Epithelial cell of prostate (primary cell): ENCODE measurements at regions not wholly inside any gene's neighbourhood (a gene's known extent, or its start where the extent isn't known, plus 50 kb on each side); places are given as distances from the start of the nearest gene placed in this dataset.

Experiments used
- DNase-seq: peaks from one replicate; pipeline ENCODE4 v3.0.0-alpha.2; 2011; ENCODE audit warnings: low read depth, low spot score
- H3K27ac ChIP-seq: fragments of 450-650 bp; 2 replicates; pipeline ENCODE4 v1.5.1; 2017; ENCODE audit warnings: mild to moderate bottlenecking

DNA sequence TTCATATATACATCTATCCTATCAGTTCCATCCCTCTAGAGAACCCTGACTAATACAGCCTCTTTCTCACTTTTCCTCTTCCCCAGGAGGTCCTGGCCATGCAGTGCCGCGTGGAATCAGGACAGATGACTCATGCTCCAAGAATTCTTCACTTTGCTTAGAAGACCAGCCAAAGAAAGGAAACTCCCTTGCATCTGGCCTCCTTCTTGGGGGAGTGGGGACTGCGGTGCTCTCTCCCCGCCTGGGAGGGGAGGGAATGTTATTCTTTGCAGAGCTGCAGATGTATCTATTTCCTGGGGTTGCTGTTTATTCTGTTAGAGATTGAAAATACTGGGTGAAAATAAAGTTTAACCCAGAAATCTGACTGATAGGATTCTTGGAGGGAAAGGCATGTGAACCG is 111.5 kb upstream of the SH3BP4 start:
- no peak overlapping the region for H3K27ac ChIP-seq
- no peak for DNase-seq

DNA sequence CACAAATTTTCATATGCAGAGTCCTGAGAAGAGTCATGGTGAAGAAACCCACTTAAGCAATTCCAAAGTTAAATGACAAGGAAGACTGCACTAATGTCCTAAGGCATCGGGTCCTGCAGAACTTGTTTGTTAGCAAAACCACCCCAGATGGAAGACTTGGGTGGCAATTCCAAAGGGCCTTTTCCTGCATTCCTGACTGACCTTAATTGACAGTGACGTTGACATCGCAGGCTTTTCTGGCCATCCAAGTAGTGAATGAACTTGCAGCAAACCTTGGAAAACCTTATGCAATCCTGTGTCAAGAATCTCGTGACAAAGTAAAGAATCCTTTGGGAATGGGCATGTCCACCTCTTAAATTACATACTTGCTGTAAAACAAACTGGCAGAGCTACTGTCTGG is 112.5 kb upstream of the SH3BP4 start:
- no peak overlapping the region for H3K27ac ChIP-seq
- DNase-seq = no peak

DNA sequence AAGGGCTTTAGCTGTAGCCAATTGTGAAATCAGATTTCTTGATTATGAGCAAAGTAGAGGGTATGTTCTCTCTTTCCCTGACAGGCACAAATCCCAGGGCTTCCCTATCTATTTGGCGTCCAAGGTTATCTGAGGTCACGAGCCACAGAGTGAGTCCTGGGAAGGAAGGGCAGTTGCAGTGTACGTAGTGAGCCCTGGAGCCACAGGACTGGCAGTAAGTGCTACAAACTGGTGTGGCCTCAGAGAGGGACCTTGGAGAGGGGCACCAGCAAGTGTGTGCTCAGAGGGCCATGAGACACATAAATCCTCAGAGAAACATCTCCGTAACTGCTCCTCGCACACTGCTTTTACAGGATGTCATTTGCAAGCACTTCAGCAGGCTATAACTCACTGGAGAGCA is 115.5 kb upstream of the SH3BP4 start:
- no peak overlapping the region for H3K27ac ChIP-seq
- DNase-seq = no peak

DNA sequence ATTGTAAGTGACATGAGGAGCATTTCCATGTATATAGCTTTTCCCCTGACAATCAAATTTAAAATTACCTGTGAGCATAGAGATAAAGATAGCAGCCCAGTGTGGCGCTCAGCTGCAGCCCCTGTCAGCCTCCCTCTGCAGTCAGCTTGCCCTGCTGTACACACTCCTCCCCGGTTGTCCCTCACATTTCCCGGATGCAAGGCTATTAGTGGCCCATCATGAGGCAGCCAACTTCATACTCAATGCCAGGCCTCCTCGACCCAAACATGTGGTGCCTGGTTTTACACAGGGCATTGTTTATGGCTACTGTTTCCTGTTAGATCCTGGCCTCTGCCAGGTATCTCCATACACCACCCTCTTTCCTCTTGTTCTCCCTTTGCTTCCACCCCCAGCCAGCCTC is 116.1 kb upstream of the SH3BP4 start:
- no peak overlapping the region for H3K27ac ChIP-seq
- no peak for DNase-seq

DNA sequence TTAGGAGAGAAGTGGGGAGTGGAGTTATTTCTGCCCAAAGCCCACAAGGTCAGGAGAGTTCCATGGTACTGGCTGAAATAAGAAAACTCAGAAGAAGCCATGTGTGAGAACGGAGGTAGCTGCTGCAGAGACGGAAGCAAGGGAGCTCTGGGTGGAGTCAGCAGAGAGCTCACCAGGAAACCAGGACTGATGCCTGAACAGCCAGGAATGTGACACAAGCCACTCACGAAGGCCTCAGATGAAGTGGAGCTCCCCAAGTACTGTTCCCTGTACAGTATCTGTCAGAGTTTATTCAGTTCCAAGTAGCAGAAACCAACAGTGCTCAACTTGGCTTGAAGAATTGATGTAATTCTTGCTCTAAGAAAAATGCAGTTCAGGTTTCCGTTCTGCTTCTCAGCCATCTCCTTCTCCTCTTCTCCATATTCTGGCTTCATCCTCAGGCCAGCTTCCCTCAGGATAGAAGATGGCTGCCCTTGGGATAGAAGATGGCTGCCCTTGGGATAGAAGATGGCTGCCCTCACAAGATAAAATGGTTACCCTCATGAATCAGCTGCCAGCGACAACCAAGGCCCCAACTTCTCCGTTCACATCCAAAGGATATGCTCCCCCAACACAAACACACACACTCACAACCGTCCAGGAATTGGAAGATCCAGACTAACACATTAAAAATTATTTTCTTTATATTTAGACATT is 117.4 kb upstream of the SH3BP4 start:
- H3K27ac ChIP-seq = no peak overlapping the region
- DNase-seq = no peak

DNA sequence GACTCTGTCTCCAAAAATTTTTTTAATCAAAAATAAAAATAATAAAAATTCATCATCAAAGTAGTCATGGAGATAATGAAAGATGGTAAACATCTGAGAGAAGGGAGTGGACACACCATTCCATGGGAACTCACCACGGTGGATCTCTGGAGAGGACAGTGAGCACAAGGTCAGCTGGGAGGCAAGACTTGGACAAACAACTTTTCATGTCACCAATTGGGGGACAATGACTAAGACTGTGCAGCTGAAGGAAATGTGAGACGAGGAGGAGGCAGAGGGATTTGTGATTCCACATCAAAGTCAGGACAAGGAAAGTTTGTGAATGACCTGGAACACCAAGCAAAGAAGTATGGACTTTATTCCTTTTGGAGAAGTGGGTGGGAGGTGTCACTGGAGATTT is 121.0 kb upstream of the SH3BP4 start:
- H3K27ac ChIP-seq = no peak overlapping the region
- no peak for DNase-seq

DNA sequence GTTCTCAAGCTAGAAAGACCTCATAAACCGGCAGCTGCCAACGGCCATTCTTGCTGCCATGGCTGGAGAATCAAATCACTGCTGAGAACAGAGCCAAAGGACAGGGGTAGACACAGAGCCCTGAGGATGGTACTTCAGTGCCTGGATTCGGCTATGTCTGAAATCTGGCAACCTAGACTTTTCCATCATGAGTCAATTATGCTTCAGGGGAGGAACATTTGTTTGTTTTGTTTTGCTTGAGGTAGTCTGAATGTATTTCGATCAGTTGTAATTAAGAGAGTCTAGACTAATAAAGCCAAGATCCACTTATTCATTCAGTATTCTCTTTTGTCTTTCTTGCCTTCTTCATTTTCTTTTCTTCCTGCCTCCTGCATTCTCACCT is 122.8 kb upstream of the SH3BP4 start:
- DNase-seq = no peak
- H3K27ac ChIP-seq = no peak overlapping the region

DNA sequence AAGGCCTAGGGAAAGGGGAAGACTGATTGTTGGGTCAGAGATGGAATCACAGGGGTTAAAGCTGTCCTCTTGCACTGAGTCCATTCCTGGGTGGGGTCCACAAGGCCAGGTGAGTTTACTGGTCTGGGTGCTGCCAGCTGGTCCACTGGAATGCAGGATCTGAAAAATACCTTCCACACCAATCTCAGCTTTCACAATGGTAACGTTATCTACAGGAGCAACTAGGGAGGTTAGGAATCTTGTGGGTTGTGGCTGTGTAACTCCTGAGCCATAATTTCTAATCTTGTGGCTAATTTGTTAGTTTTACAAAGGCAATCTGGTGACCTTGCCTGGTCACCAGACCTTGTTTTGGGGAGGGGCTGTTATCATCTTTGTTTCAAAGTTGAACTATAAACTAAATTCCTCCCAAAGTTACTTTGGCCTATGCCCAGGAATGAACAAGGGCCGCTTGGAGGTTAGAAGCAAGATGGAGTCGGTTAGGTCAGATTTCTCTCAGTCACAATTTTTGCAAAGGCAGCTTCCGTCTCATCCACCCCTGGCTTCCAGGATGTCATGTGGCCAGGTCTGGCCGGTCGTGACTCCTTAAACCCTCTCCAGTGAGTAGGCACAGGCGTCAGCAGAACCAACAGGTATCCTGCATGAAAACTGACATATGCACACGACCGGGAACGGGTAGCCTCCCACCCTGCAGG is 123.3 kb upstream of the SH3BP4 start:
- no peak for DNase-seq
- no peak overlapping the region for H3K27ac ChIP-seq

DNA sequence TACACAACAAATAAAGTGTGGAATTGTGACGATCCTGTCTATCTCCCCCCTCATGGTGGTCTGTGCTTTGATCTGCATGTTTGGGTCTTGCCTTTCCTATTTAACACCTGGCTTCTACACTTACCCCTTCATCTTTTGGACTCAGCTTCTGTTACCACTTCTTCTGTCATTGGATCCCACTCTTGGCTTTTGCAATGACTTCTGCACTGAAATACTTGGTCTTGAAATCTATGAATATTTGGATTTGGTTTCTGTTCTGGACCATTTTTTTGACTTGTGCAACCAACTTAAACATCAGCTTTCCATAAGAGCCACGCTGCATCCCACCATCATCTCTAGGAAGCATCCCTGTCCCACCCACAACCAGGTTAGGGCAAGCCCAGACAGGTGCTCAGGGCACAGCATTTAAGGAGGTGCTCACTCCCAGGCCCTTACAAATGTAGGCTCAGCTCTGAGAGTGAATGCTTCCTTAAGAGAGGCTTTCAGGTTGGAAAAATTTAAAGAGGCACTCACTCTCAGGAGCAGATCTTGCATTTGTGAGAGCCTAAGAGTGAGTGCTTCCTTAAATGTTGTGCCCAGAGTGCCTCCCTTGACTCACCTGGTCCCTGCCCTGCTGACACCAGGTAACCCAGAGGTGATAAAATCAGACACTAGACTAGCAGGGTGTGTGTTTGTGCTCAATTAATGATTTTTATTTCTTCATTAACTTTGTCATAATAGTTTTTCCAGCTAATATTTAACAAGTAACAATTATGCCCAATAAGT is 124.5 kb upstream of the SH3BP4 start:
- H3K27ac ChIP-seq = no peak overlapping the region
- no peak for DNase-seq

DNA sequence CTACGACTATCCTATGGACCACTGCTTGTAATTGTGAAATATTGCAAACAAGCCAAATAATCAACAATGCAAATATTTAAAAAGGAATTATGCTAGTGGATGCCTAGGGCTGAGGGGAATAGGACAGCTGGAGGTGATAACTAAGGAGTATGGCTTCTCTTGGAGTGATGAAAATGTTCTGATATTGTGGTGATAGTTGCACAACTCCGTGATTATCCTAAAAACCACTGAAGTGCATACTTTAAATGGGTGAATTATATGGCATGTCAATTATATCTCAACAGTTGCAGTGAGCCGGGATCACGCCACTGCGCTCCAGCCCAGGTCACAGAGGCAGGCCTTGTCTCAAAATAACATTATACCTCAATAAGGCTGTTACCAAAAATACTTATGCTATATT is 125.1 kb upstream of the SH3BP4 start:
- no peak for DNase-seq
- H3K27ac ChIP-seq = no peak overlapping the region

DNA sequence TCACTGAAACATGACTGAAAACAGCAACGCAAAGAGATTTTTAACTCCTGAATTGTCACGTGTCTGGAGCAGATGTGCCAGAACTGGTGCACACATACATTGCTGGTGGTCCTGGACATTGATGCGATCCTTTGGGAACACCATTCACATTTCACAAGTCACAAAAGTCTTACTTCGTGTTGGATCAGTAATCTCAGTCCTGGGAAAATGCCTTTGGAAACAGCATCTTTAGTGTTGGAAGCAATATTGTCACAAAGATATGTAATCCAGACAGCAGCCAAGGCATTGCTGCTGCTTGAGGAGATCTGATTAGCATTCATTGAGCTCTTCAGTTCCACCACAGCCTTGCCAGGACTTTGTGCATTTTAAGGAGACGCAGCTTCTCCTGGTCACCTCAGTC is 126.2 kb upstream of the SH3BP4 start:
- H3K27ac ChIP-seq = no peak overlapping the region
- no peak for DNase-seq

DNA sequence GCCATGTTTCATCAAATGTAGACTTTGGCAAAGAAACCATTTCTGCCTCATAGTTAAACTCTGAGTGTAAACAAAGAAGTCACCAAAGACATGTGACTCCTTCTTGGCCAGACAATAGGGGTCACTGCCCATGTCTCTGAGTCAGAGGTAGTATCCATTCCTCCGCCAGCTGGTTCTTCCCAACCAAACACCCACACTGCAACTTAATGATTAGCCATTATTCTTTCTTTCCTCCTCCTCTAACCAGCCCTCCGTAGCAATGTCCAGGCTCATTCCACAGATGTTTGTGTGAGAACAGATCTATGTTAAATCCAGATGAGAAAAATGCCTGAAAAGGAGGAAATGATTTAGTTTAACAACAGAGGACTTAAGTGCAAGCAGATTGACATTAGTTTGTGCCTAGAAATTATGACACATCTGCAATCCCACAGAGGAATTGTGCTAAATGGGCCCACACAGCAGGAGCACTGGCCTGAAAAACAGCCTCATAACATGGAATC is 127.9 kb upstream of the SH3BP4 start:
- no peak for DNase-seq
- H3K27ac ChIP-seq = no peak overlapping the region

DNA sequence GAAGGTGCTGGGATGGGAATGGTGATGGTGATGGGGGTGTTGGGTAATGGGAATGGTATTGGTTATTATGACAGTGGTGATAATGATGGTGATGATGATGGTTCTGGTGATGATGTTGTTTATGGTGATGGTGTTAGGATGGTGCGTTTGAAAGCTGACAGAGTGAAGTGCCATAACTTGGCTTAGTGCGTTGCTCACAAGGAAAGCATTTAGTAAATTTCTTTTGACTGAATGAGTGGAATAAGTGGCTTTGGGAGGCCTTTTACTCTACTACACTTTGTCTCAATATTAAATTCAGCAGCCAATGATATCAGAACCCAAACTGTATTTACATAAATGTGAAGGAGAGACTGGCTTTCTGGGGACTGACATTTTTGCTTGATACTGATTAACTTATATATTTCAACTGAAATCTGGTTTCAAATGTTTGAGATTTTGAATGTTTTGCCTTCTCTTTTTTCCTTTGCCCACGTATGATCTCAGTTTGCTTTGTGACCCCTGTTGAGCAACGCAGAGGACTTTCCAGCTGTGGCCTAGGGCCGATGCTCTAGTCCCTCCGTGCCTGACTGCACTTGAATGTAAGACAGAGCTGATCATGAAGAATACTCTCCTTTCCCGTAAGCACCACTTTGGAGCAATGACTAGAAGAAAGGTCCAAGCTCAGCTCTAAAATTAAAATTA is 128.5 kb upstream of the SH3BP4 start:
- DNase-seq = no peak
- no peak overlapping the region for H3K27ac ChIP-seq

DNA sequence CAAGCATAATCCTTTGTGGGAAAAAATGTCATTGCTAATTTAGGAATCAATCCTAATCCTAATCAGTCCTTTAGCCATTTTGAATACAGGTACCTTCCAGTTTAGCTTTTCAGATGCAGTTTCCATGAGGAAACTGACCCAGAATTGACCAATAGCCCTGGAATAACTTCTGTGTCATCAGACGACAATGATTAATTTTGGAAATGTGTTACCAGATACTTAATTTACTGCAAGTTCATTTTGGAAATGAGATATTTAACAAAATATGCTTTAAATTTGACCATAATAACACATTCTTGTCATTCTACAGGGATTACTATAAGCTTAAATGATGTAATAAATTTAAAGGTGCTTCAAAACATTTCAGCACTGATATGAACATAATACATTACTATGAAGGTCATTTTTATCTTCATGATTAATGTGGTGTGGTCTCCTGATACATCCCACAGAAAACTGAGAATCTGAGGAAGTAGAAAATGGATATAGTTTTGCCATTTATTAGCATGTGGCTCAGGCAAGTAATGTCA is 129.8 kb upstream of the SH3BP4 start:
- H3K27ac ChIP-seq = no peak overlapping the region
- no peak for DNase-seq

DNA sequence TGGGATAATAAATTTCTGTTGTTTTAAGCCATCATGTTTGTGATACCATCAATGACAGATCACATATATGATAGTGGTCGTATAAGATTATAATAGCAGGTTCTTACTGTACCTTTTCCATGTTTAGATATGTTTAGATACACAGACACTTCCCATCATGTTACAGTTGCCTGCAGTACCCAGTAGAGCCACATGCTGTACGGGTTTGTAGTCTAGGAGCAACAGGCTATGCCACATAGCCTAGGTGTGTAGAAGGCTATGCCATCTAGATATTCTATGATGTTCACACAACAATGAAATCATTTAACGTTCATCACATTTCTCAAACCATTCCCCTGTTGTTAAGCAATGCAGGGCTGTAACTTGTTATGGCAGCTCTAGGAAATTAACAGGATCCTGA is 132.9 kb upstream of the SH3BP4 start:
- DNase-seq = no peak
- no peak overlapping the region for H3K27ac ChIP-seq

DNA sequence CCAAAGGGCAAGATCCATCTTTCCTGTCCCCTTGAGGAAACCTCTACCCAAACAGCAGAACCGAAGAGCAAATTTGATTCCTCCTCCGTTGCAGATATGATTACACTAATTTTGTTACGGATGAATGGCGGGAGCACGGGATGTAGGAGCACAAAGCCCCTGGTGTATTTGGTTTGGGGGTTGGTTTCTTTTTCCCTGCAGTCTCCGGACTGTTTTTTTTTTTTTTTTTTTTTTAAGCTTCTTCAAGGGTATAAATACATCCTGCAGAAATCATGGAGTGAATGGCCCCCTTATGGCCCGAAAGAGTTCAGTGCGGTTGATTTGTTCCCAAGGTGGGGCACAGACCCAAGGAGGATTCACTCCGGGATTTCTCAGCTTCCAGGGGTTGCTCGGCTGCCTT is 135.3 kb upstream of the SH3BP4 start:
- no peak overlapping the region for H3K27ac ChIP-seq

DNA sequence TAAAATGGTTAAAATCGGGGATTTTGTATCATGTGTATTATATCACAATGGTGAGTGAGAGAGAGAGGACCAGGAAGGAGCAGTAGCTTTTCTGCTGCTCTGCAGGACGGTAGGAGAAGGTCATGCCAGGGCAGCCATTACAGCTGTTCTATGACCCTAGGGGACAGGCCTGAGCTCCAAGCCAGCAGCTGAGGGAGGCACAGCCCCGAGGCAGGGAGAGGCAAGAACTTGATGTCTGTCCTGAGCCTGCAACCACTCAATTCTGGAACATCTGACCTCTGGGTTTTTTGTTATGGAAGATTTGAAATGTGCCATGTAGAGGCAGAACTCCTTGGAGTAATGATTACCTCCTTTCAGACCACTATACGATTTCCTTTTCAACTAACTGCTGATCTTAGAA is 135.8 kb upstream of the SH3BP4 start:
- no peak for DNase-seq
- no peak overlapping the region for H3K27ac ChIP-seq

More for the DNA sequence above, 135.3 kb upstream of the SH3BP4 start:
- no peak for DNase-seq

DNA sequence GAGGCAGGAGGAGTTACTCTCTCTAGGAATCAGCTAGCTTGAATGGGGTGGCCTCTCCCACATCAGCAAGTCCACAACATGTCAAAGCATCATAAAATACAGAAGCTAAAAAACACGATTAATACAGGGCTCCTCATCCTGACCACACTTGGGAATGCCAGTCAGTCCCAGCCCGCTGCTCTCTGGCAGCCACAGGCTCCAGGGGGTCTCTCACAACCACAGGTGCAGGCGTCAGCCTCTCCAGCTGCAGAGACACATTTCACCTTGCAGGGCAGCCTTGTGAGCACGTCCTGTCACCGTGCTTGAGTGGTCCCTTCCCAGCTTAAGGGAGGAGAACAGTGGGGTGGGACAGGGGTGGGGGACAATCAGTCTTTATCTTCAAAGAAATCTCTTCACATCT is 137.4 kb upstream of the SH3BP4 start:
- no peak for DNase-seq

DNA sequence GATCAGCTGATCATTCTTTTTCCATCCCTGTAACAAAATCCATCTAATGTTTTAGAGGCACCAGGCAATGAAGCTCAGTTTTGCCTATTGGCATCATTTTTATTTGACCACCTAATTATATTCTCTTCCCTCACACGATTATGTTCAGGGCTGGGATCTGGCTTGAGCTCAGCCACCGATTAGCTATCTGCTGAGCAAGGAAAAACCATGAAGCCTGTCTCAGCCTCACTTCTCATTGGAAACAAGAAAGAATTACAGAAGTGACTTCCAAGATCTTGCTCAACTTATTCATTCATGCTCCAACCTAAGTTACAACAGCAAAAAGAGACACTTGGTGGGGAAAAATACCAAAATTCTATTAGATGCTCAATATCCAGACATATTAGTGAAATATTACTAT is 139.0 kb upstream of the SH3BP4 start:
- no peak overlapping the region for H3K27ac ChIP-seq
- DNase-seq = no peak

More for the DNA sequence above, 137.4 kb upstream of the SH3BP4 start:
- no peak overlapping the region for H3K27ac ChIP-seq

DNA sequence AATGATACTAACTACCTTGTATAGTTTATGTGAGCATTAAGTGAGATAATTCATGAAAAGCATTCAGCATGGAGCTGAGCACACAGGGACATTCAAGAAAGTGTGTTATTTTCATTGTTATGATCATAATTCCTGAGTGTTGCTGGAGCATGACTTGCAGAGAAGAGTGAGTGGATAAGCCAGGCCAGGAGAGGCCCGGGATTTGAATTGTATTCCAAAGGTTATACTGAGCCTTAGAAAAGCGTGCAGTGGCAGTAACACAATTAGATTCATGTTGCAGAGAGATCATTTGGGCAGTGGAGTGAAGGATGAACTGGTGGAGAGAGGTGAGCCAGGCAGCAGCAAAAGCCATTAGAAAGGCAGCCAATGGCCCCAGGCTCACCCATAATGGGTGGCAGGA is 142.9 kb upstream of the SH3BP4 start:
- no peak for DNase-seq

DNA sequence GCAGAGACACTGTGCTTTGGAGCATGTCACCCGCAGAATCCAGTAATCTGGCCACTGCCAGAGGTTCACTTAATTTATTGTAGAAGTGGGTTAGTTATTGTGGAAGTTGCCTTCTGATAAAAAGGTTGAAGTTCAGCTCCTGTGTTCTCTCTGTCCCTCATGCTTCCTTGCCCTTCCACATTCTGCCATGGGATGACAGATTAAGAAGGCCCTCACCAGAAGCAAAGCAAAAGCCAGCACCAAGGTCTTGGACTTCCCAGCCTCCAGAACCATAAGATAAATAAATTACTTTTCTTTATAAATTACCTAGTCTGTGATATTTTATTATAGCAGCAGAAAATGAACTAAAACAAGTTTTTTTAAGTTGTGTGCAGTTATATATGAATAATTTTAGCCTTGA is 145.0 kb upstream of the SH3BP4 start:
- H3K27ac ChIP-seq = no peak overlapping the region

More for the DNA sequence above, 142.9 kb upstream of the SH3BP4 start:
- H3K27ac ChIP-seq = no peak overlapping the region

More for the DNA sequence above, 145.0 kb upstream of the SH3BP4 start:
- no peak for DNase-seq
